HEK293T (cell line): ENCODE measurements at regions not wholly inside any gene's neighbourhood (a gene's known extent, or its start where the extent isn't known, plus 50 kb on each side); places are given as distances from the start of the nearest gene placed in this dataset.

Source experiments
- ELF4 ChIP-seq: fragments of 450-650 bp; IDR thresholded peaks from 2 replicates; pipeline ENCODE4 v1.6.1; 2017; ENCODE audit warnings: antibody characterized with exemption
- FOXA1 ChIP-seq: fragments of 450-650 bp; IDR thresholded peaks from 2 replicates; pipeline ENCODE4 v1.6.1; 2016; ENCODE audit warnings: mild to moderate bottlenecking
- LEF1 ChIP-seq: fragments of 450-650 bp; IDR thresholded peaks from 2 replicates; pipeline ENCODE4 v1.6.1; 2017; ENCODE audit warnings: mild to moderate bottlenecking, borderline replicate concordance
- NFRKB ChIP-seq: fragments of 450-650 bp; IDR thresholded peaks from 2 replicates; pipeline ENCODE4 v1.6.1; 2016; ENCODE audit warnings: mild to moderate bottlenecking, moderate library complexity
- SP1 ChIP-seq: fragments of 450-650 bp; IDR thresholded peaks from 2 replicates; pipeline ENCODE4 v1.6.1; 2017
- SUZ12 ChIP-seq: fragments of 450-650 bp; IDR thresholded peaks from 2 replicates; pipeline ENCODE4 v1.6.1; 2016; ENCODE audit warnings: mild to moderate bottlenecking
- TARDBP ChIP-seq: fragments of 450-650 bp; IDR thresholded peaks from 2 replicates; pipeline ENCODE4 v1.6.1; 2016
- ZNF384 ChIP-seq: fragments of 450-650 bp; IDR thresholded peaks from 2 replicates; pipeline ENCODE4 v1.6.1; 2016
- TF ChIP-seq, protein P1 (sequence below): fragments of 450-650 bp; IDR thresholded peaks from 2 replicates; pipeline ENCODE4 v1.6.1; 2016

DNA sequence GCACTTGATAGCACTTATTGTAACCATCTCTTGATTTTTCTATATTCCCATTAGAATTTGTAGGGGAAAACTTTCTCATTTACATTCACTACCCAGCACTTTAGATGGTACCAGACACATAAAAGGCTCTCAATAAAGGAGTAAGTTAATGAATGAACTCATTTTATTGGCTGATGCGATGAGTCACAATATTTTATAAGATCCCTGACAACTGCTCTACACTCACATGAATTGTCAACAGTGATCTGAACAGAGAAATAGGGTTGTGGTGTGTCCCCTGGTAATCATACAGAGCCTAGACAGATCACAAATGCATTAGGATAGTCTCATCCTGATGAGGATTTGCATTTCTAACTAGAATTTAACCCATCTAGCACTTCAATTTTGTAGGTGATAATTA is 567.6 kb upstream of the ARPP21 start:
- TF ChIP-seq LEF1: no peak
- TF ChIP-seq, protein P1, sequence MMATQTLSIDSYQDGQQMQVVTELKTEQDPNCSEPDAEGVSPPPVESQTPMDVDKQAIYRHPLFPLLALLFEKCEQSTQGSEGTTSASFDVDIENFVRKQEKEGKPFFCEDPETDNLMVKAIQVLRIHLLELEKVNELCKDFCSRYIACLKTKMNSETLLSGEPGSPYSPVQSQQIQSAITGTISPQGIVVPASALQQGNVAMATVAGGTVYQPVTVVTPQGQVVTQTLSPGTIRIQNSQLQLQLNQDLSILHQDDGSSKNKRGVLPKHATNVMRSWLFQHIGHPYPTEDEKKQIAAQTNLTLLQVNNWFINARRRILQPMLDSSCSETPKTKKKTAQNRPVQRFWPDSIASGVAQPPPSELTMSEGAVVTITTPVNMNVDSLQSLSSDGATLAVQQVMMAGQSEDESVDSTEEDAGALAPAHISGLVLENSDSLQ: no peak
- TF ChIP-seq ZNF384: no peak
- no peak for TF ChIP-seq ELF4
- no peak for TF ChIP-seq SP1
- TF ChIP-seq FOXA1: no peak
- no peak for TF ChIP-seq SUZ12
- no peak for TF ChIP-seq TARDBP
- TF ChIP-seq NFRKB: no peak
